Fibroblast of lung (primary cell): ENCODE measurements at regions not wholly inside any gene's neighbourhood (a gene's known extent, or its start where the extent isn't known, plus 50 kb on each side); places are given as distances from the start of the nearest gene placed in this dataset.
A peak's percentile ranks its signal among the peaks of the same experiment; 100 is the strongest.

ENCODE experiments used
- DNase-seq, 2 donors: peaks; one replicate each; pipeline versions ENCODE4 v3.0.0 to v3.0.0-alpha.2; 2010; ENCODE audit warnings: low read depth in 2 of 2
- H2AFZ ChIP-seq: 2 replicates; pipeline ENCODE4 v1.5.1; 2012; ENCODE audit warnings: low read length, control low read depth, inconsistent platforms
- H3K27ac ChIP-seq: 2 replicates; pipeline ENCODE4 v1.5.1; 2011; ENCODE audit warnings: low read length, control low read depth; ENCODE audit not compliant: insufficient read depth
- H3K27me3 ChIP-seq: 2 replicates; pipeline ENCODE4 v1.5.1; 2011; ENCODE audit warnings: mild to moderate bottlenecking, low read length; ENCODE audit not compliant: control insufficient read depth, insufficient read depth
- H3K36me3 ChIP-seq: 2 replicates; pipeline ENCODE4 v1.5.1; 2011; ENCODE audit warnings: low read length; ENCODE audit not compliant: control insufficient read depth, insufficient read depth
- H3K4me1 ChIP-seq: 2 replicates; pipeline ENCODE4 v1.5.1; 2011; ENCODE audit warnings: low read length; ENCODE audit not compliant: control insufficient read depth, insufficient read depth; ENCODE audit errors: extremely low read depth
- H3K4me2 ChIP-seq: 2 replicates; pipeline ENCODE4 v1.5.1; 2011; ENCODE audit warnings: low read length, control low read depth; ENCODE audit not compliant: insufficient read depth; ENCODE audit errors: extremely low read depth
- H3K4me3 ChIP-seq, 4 experiments: fragments of 200-600 bp in 1 of 4; sonication (generic) in 1 of 4; replicated peaks in 1 of 4; 2 replicates each; pipeline ENCODE4 v1.5.1; 2011 to 2016; ENCODE audit warnings: low read length in 4 of 4, low read depth in 3 of 4, mild to moderate bottlenecking in 3 of 4, control low read depth in 2 of 4, inconsistent platforms in 1 of 4, mixed read lengths in 1 of 4; ENCODE audit not compliant: insufficient read depth in 1 of 4; ENCODE audit errors: control extremely low read depth in 1 of 4
- H3K79me2 ChIP-seq: 2 replicates; pipeline ENCODE4 v1.5.1; 2012; ENCODE audit warnings: mild to moderate bottlenecking, low read length, inconsistent platforms; ENCODE audit not compliant: control insufficient read depth, insufficient read depth
- H3K9ac ChIP-seq: 2 replicates; pipeline ENCODE4 v1.5.1; 2011; ENCODE audit warnings: mild to moderate bottlenecking, low read length, control low read depth; ENCODE audit not compliant: insufficient read depth
- H3K9me3 ChIP-seq: 2 replicates; pipeline ENCODE4 v1.5.1; 2012; ENCODE audit warnings: low read depth, low read length; ENCODE audit not compliant: control insufficient read depth, insufficient read depth
- H4K20me1 ChIP-seq: 2 replicates; pipeline ENCODE4 v1.5.1; 2011; ENCODE audit warnings: low read length; ENCODE audit not compliant: control insufficient read depth, insufficient read depth; ENCODE audit errors: extremely low read depth
- CTCF ChIP-seq, 2 donors: IDR thresholded peaks in 1 of 2; conservative IDR thresholded peaks in 1 of 2; 1 replicate in 1 of 2; 2 replicates in 1 of 2; pipeline ENCODE4 v1.5.1; 2011 to 2012; ENCODE audit warnings: low read length in 2 of 2, control low read depth in 1 of 2, inconsistent platforms in 1 of 2, low read depth in 1 of 2, mild to moderate bottlenecking in 1 of 2
- EZH2 ChIP-seq: IDR thresholded peaks from 2 replicates; pipeline ENCODE4 v1.5.1; 2012; ENCODE audit warnings: low read length, control low read depth, mild to moderate bottlenecking; ENCODE audit errors: missing control alignments

DNA sequence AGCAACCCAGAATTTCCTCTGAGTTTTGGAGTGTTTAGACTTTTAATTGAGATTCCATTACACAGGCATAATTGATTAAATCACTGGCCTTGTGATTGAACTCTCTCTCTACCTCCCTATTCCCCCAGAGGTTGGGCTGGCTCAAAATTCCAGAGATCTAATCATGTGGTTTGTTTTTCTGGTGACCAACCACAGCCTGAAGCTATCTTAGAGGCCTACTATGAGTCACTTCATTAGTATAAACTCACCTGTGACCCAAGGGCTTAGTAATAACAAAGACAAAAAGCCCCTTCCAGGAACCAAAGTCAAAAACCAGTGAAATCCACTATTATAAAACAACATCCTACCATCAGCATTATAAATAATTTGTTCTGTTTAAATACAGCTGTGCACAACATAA lies 992.5 kb upstream of the CITED2 start:
- no peak overlapping the region for H3K4me3 ChIP-seq
- H3K4me1 ChIP-seq = peaks cover 5% of the 10 kb centered on the region
- H3K79me2 ChIP-seq = no peaks in the 10 kb centered on the region
- H3K9me3 ChIP-seq = no peaks in the 10 kb centered on the region
- no peaks in the 10 kb centered on the region for H3K27me3 ChIP-seq
- no peaks in the 10 kb centered on the region for H4K20me1 ChIP-seq
- TF ChIP-seq EZH2 = no peak
- TF ChIP-seq CTCF (conservative IDR thresholded peaks at IDR 0.05 in 1 of 2, IDR thresholded peaks at IDR 0.05 in 1 of 2; ENCODE audit: low read depth in 1 of 2, low read length in 2 of 2) = no peak
- no peak overlapping the region for H2AFZ ChIP-seq
- H3K9ac ChIP-seq = no peak overlapping the region
- H3K4me2 ChIP-seq = no peak overlapping the region
- H3K36me3 ChIP-seq = no peaks in the 10 kb centered on the region
- no peak overlapping the region for H3K27ac ChIP-seq
- peak; percentile 84 to 93 for DNase-seq

DNA sequence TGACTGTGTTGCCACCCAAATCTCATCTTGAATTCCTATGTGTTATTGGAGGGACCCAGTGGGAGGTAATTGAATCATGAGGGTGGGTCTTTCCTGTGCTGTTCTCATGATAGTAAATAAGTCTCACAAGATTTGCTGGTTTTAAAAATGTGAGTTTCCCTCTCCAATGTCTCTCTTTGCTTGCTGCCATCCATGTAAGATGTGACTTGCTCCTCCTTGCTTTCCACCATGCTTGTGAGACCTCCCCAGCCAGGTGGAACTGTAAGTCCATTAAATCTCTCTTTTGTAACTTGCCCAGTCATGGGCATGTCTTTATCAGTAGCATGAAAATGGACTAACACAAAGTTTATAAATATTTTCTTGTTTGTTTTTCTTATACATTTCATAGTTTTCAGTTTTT lies 990.5 kb upstream of the CITED2 start:
- no peak overlapping the region for H3K9ac ChIP-seq
- H3K79me2 ChIP-seq = no peaks in the 10 kb centered on the region
- TF ChIP-seq CTCF (conservative IDR thresholded peaks at IDR 0.05 in 1 of 2, IDR thresholded peaks at IDR 0.05 in 1 of 2; ENCODE audit: low read depth in 1 of 2, low read length in 2 of 2) = no peak
- TF ChIP-seq EZH2 = no peak
- no peak overlapping the region for H3K4me2 ChIP-seq
- no peak for DNase-seq
- H3K27me3 ChIP-seq = no peaks in the 10 kb centered on the region
- no peak overlapping the region for H3K27ac ChIP-seq
- peaks cover 2% of the 10 kb centered on the region for H3K4me1 ChIP-seq
- H3K4me3 ChIP-seq = no peak overlapping the region
- no peaks in the 10 kb centered on the region for H3K36me3 ChIP-seq
- H3K9me3 ChIP-seq = no peaks in the 10 kb centered on the region
- no peaks in the 10 kb centered on the region for H4K20me1 ChIP-seq
- no peak overlapping the region for H2AFZ ChIP-seq

GRCh38 chr6:140360651-140361050 lies 986.2 kb upstream of the CITED2 start:
- Histone ChIP-seq H3K9me3 (no peaks in the 10 kb centered on the region), H3K27me3 (no peaks in the 10 kb centered on the region), H3K36me3 (no peaks in the 10 kb centered on the region), H3K27ac (no peak overlapping the region), H3K4me2 (no peak overlapping the region), H4K20me1 (no peaks in the 10 kb centered on the region), H3K4me1 (peaks cover 2% of the 10 kb centered on the region), H3K9ac (no peak overlapping the region), H2AFZ (peak overlapping the region; percentile 34), H3K4me3 (no peak overlapping the region), H3K79me2 (no peaks in the 10 kb centered on the region)
- TF ChIP-seq EZH2 = no peak
- no peak for TF ChIP-seq CTCF (conservative IDR thresholded peaks at IDR 0.05 in 1 of 2, IDR thresholded peaks at IDR 0.05 in 1 of 2; ENCODE audit: low read depth in 1 of 2, low read length in 2 of 2)
- DNase-seq = peak; percentile 47 to 62
